ENCODE measurements at regions not wholly inside any gene's neighbourhood (a gene's known extent, or its start where the extent isn't known, plus 50 kb on each side); places are given as distances from the start of the nearest gene placed in this dataset.

DNA sequence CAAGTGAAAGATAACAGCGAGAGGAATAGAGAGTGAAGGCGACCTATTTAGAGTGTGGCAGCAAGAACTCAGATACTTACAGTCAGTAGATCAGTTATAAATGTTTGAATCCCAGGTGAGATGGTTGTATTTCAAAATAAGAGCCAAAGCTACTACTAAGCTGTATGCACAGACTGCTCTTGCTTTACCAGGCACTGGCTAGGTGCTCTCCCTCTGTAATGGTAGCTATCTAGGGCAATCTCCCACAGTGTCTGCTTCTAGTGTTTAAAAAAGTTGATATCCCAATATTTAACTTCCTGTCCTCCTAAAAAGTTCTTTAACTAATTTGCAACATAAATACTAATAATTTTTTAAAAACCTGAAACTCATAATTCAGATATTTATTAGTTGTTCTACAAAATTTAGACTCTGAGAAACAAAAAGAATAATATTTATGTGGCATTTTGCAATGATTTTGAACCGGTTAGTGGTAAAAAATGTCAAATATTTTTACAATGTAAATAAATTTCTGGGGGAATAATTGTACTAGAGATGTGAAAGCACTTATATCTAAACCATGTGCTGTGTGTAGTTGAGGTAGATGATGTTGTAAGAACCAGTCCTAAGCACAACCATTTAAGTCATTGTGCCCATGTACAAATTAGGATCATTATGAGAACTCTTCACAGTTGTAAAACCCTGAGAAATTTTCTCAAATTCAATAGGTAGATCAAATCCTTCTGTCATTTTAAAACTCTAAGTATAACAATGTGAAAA lies 349.3 kb upstream of the SEMA3D start:
- no peaks in the 10 kb centered on the region for H3K9me3 ChIP-seq (ENCODE audit: control insufficient read depth, insufficient read depth, low read length)
- H3K9ac ChIP-seq (ENCODE audit: low read depth, low read length): no peak overlapping the region
- no peaks in the 10 kb centered on the region for H3K4me1 ChIP-seq (ENCODE audit: insufficient read depth, low read length)
- H3K36me3 ChIP-seq (ENCODE audit: insufficient read depth, low read length): no peaks in the 10 kb centered on the region

DNA sequence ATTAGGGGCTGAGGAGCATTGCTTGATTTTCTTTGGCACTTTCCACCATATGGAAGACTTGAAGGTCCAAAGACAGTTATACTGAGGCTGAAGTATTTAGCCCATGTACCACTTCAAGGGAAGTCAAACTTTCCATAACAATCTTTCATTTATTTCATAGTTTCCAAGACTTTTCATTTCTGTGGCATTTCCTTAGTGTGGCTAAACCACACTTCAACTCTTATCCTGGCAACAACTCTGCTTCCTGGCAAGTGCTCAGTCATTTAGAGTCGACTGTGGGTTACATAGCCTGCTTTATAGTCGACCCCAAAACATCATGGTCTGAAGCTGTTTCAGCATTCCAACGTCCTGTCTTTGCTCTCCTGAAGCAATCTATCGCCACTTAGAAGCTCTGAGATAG lies 343.0 kb upstream of the SEMA3D start:
- H3K9me3 ChIP-seq (ENCODE audit: control insufficient read depth, insufficient read depth, low read length): no peaks in the 10 kb centered on the region
- no peak overlapping the region for H3K9ac ChIP-seq (ENCODE audit: low read depth, low read length)
- H3K4me1 ChIP-seq (ENCODE audit: insufficient read depth, low read length): no peaks in the 10 kb centered on the region
- no peaks in the 10 kb centered on the region for H3K36me3 ChIP-seq (ENCODE audit: insufficient read depth, low read length)

- Histone ChIP-seq H3K4me1 (ENCODE audit: insufficient read depth, low read length) (no peaks in the 10 kb centered on the region), H3K36me3 (ENCODE audit: insufficient read depth, low read length) (no peaks in the 10 kb centered on the region), H3K9ac (ENCODE audit: low read depth, low read length) (no peak overlapping the region)
Measured at GRCh38 chr7:85529201-85529600, 342.3 kb upstream of the SEMA3D start.

DNA sequence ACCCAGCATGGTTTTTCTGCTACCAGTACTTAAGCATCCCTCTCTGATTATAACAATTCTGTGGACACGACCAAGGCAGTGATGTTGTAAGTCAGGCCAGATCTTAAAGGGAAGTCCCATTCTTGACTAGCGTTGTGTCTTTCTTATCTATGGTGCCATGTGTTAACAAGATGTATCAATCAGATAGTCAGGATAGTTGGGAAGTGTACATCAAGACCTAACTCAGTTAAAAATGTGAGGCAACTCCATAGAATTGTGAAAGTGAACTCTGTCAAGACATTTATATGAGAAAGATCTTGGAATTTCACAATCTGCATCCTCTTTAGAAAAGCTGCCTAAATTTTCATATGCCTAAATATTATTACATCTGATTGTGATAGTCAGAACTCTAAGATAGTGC lies 341.7 kb upstream of the SEMA3D start:
- Histone ChIP-seq H3K9ac (ENCODE audit: low read depth, low read length) (no peak overlapping the region), H3K36me3 (ENCODE audit: insufficient read depth, low read length) (no peaks in the 10 kb centered on the region), H3K4me1 (ENCODE audit: insufficient read depth, low read length) (no peaks in the 10 kb centered on the region), H3K9me3 (ENCODE audit: control insufficient read depth, insufficient read depth, low read length) (no peaks in the 10 kb centered on the region)

More at GRCh38 chr7:85529201-85529600, 342.3 kb upstream of the SEMA3D start:
- no peaks in the 10 kb centered on the region for H3K9me3 ChIP-seq (ENCODE audit: control insufficient read depth, insufficient read depth, low read length)

GRCh38 chr7:85525676-85526075 lies 338.8 kb upstream of the SEMA3D start:
- Histone ChIP-seq H3K9ac (ENCODE audit: low read depth, low read length) (no peak overlapping the region), H3K36me3 (ENCODE audit: insufficient read depth, low read length) (no peaks in the 10 kb centered on the region), H3K9me3 (ENCODE audit: control insufficient read depth, insufficient read depth, low read length) (no peaks in the 10 kb centered on the region), H3K4me1 (ENCODE audit: insufficient read depth, low read length) (no peaks in the 10 kb centered on the region)

- Histone ChIP-seq H3K36me3 (ENCODE audit: insufficient read depth, low read length) (no peaks in the 10 kb centered on the region), H3K4me1 (ENCODE audit: insufficient read depth, low read length) (no peaks in the 10 kb centered on the region), H3K9me3 (ENCODE audit: control insufficient read depth, insufficient read depth, low read length) (no peaks in the 10 kb centered on the region), H3K9ac (ENCODE audit: low read depth, low read length) (no peak overlapping the region)
Measured at GRCh38 chr7:85522070-85522469, 335.2 kb upstream of the SEMA3D start.

DNA sequence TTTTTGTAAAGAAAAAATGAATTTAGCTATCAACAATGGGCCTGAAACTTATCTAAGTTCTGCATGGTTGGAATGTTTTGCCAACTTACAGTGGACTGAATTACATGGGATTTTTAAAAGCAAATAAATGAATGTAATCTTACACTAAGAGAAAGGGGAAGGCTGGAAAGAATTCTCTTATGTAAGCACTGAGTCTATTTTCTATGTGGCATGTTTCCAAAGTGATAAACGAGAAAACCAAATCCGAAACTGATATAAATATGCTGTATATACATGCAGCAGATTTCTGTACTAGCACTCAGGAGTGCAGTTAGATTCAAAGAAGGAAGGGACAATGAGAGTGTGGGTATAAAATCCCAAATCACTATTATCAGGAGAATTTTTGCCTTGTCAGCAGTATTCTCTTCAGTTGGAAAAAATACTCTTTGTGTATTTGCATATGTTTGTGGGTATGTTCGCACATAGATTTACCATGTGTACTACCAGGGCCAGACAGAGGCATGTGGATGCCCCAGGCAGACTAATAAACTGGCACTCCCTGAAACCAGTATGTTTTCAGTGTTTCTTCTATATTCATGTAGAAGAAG lies 334.3 kb upstream of the SEMA3D start:
- Histone ChIP-seq H3K4me1 (ENCODE audit: insufficient read depth, low read length) (no peaks in the 10 kb centered on the region), H3K36me3 (ENCODE audit: insufficient read depth, low read length) (no peaks in the 10 kb centered on the region), H3K9ac (ENCODE audit: low read depth, low read length) (no peak overlapping the region), H3K9me3 (ENCODE audit: control insufficient read depth, insufficient read depth, low read length) (no peaks in the 10 kb centered on the region)

- Histone ChIP-seq H3K36me3 (ENCODE audit: insufficient read depth, low read length) (no peaks in the 10 kb centered on the region), H3K4me1 (ENCODE audit: insufficient read depth, low read length) (no peaks in the 10 kb centered on the region), H3K9ac (ENCODE audit: low read depth, low read length) (no peak overlapping the region), H3K9me3 (ENCODE audit: control insufficient read depth, insufficient read depth, low read length) (no peaks in the 10 kb centered on the region)
Measured at GRCh38 chr7:85520175-85520574, 333.3 kb upstream of the SEMA3D start.

DNA sequence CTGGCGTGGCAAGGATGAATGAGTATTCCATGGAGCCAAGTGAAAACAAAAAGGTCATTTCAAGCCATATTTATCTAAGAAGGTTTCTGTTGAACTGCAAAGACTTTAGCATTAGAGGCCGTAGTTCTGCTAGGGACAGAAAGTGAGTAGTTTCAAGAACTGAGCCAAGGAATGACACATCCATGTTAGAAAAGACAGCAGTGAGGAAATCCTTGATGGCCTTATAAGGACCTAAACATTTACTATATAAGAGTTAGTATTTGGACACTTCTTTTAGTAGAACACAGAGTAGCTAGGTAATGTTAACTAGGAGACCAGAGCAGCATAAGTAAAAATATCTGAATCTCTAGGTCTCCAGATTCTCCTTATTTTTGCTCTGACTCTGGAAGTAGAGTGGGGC lies 329.8 kb upstream of the SEMA3D start:
- Histone ChIP-seq H3K36me3 (ENCODE audit: insufficient read depth, low read length) (no peaks in the 10 kb centered on the region), H3K4me1 (ENCODE audit: insufficient read depth, low read length) (no peaks in the 10 kb centered on the region), H3K9me3 (ENCODE audit: control insufficient read depth, insufficient read depth, low read length) (no peaks in the 10 kb centered on the region), H3K9ac (ENCODE audit: low read depth, low read length) (no peak overlapping the region)

GRCh38 chr7:85512790-85513189 lies 325.9 kb upstream of the SEMA3D start:
- Histone ChIP-seq H3K9ac (ENCODE audit: low read depth, low read length) (no peak overlapping the region), H3K4me1 (ENCODE audit: insufficient read depth, low read length) (no peaks in the 10 kb centered on the region), H3K36me3 (ENCODE audit: insufficient read depth, low read length) (no peaks in the 10 kb centered on the region), H3K9me3 (ENCODE audit: control insufficient read depth, insufficient read depth, low read length) (no peaks in the 10 kb centered on the region)

GRCh38 chr7:85510287-85510686 lies 323.4 kb upstream of the SEMA3D start:
- Histone ChIP-seq H3K9ac (ENCODE audit: low read depth, low read length) (no peak overlapping the region), H3K4me1 (ENCODE audit: insufficient read depth, low read length) (no peaks in the 10 kb centered on the region), H3K36me3 (ENCODE audit: insufficient read depth, low read length) (no peaks in the 10 kb centered on the region), H3K9me3 (ENCODE audit: control insufficient read depth, insufficient read depth, low read length) (no peaks in the 10 kb centered on the region)

DNA sequence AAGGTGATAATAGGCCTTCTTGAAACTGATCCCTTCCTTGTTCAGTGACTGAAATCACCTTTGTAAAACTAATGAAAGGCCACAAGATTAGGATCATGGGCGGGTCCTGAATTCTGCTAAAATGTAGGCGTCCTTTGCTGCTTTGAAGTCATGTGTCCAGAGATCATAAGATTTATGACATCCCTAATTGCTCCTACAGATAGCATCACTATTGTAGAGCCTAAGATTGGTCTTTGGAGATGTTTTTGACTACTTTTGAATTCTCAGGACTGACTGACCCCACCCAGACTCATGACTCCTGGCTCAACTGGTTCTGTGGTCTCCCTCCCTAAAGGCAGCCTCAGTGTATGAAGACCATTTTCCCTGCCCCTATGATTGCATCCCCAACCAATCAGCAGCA lies 322.6 kb upstream of the SEMA3D start:
- no peaks in the 10 kb centered on the region for H3K4me1 ChIP-seq (ENCODE audit: insufficient read depth, low read length)
- no peak overlapping the region for H3K9ac ChIP-seq (ENCODE audit: low read depth, low read length)
- H3K9me3 ChIP-seq (ENCODE audit: control insufficient read depth, insufficient read depth, low read length): no peaks in the 10 kb centered on the region
- H3K36me3 ChIP-seq (ENCODE audit: insufficient read depth, low read length): no peaks in the 10 kb centered on the region

DNA sequence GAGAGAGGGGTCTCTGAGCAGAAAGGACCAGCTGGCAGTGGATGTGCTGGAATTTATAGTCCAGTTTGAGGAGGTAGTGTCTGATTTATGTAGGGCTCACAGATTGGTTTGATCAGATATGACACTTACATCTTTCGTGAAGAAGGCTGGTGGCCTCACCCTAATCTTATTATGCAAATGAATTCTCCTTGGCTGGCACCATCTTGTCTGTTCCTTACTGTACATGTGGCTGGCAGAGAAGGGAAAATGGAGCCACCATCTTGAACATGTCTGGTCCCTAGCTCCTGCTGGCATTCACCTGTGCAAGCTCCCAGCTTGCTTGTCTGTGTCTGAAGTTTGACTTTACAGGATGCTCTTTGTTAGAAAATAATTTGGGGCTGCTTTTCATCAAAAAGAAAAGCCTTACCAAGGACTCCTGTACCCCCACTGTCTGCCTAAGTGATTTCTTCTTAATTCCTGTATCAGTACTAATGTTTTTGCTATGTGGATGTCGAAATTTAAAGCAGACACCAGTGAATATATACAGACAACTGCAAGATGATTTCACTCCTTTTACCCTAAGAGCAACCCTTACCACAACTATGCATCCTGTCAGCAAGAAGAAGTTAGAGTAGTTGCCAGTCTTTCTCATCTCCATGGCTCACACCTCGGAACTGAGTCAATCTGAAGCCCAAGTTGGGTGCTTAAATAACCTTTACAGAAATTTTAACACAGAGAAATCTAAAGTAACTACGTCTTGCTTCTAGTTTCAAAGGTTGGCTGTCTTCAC lies 322.0 kb upstream of the SEMA3D start:
- H3K4me1 ChIP-seq (ENCODE audit: insufficient read depth, low read length): no peaks in the 10 kb centered on the region
- no peaks in the 10 kb centered on the region for H3K9me3 ChIP-seq (ENCODE audit: control insufficient read depth, insufficient read depth, low read length)
- no peak overlapping the region for H3K9ac ChIP-seq (ENCODE audit: low read depth, low read length)
- H3K36me3 ChIP-seq (ENCODE audit: insufficient read depth, low read length): no peaks in the 10 kb centered on the region

- Histone ChIP-seq H3K9me3 (ENCODE audit: control insufficient read depth, insufficient read depth, low read length) (no peaks in the 10 kb centered on the region), H3K4me1 (ENCODE audit: insufficient read depth, low read length) (no peaks in the 10 kb centered on the region), H3K9ac (ENCODE audit: low read depth, low read length) (no peak overlapping the region), H3K36me3 (ENCODE audit: insufficient read depth, low read length) (no peaks in the 10 kb centered on the region)
Measured at GRCh38 chr7:85498031-85498430, 311.2 kb upstream of the SEMA3D start.

DNA sequence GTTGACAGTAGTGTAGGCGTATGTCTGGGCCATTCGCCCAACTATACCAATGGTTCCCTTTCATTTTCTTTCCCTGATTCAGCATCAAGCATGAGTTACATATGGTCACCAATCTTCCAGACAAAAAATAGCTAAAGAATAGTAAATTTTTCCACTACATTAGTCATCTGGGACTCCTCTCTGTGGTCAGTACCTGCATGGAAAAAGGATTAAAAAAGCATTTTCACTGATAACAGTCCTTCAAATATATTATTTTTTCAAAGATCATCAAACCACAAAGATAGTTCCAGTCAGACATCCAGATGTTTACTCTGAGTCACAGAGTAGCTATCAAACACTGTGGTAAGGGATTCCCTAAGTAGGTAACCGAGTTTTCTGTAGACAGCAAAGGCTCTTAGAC lies 302.6 kb upstream of the SEMA3D start:
- Histone ChIP-seq H3K9ac (ENCODE audit: low read depth, low read length) (no peak overlapping the region), H3K36me3 (ENCODE audit: insufficient read depth, low read length) (no peaks in the 10 kb centered on the region), H3K4me1 (ENCODE audit: insufficient read depth, low read length) (no peaks in the 10 kb centered on the region), H3K9me3 (ENCODE audit: control insufficient read depth, insufficient read depth, low read length) (no peaks in the 10 kb centered on the region)
